ENCODE measurements at regions not wholly inside any gene's neighbourhood (a gene's known extent, or its start where the extent isn't known, plus 50 kb on each side); places are given as distances from the start of the nearest gene placed in this dataset.

- TF ChIP-seq ZNF148 (tag by site-specific recombination; IDR thresholded peaks at IDR 0.05; ENCODE audit: borderline replicate concordance) (no peak), OSR2 (tag by site-specific recombination; IDR thresholded peaks at IDR 0.05) (no peak), ZFP37 (tag by site-specific recombination; IDR thresholded peaks at IDR 0.05) (no peak), PATZ1 (tag by site-specific recombination; IDR thresholded peaks at IDR 0.05) (no peak), GLIS1 (tag by site-specific recombination; IDR thresholded peaks at IDR 0.05) (no peak), HOXD13 (CRISPR knock-in tag; IDR thresholded peaks at IDR 0.05; ENCODE audit: borderline replicate concordance) (no peak), ZNF692 (tag by site-specific recombination; IDR thresholded peaks at IDR 0.05) (no peak)
These were observed 739.9 kb upstream of the PRR20A start (continued) for GRCh38 chr13:56400774-56401173.

DNA sequence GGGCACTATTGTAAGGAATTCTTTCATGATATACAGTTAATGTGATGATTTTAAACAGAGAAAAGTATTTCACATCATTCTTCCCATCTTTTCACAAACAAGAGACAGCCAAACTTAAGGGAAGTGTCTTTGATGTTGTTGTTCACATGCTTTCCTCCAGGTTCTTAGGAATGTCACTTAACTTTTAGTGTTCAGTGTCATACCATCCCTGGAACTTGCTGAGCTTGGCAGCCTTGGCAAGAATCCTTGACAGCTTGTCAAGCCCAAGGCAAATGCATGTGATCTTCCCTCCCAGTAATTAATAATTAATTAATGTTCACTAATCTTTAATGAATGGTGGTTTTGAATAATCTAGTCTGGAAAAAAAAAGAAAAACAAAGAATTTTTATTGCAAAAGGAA is 727.9 kb upstream of the PRR20A start:
- H3K4me1 ChIP-seq (ENCODE audit: control insufficient read depth, insufficient read depth, low read length) = no peaks in the 10 kb centered on the region
- POLR2A ChIA-PET = no interaction called here
- TF ChIP-seq ZNF747 (tag by site-specific recombination; IDR thresholded peaks at IDR 0.05) (no peak), KLF10 (tag by site-specific recombination; IDR thresholded peaks at IDR 0.05) (no peak), ZNF596 (tag by site-specific recombination; IDR thresholded peaks at IDR 0.05) (no peak), ZNF473 (tag by site-specific recombination; IDR thresholded peaks at IDR 0.05) (no peak), ZNF133 (tag by site-specific recombination; IDR thresholded peaks at IDR 0.05) (no peak), ZNF366 (tag by site-specific recombination; conservative IDR thresholded peaks at IDR 0.05) (no peak), SP2 (tag by site-specific recombination; IDR thresholded peaks at IDR 0.05) (no peak), ZNF175 (tag by site-specific recombination; IDR thresholded peaks at IDR 0.05) (no peak), SETDB1 (IDR thresholded peaks at IDR 0.05; ENCODE audit: insufficient read length, low read length) (no peak), KLF16 (tag by site-specific recombination; IDR thresholded peaks at IDR 0.05) (no peak), HOXC10 (CRISPR knock-in tag; IDR thresholded peaks at IDR 0.05) (no peak), ZIC2 (tag by site-specific recombination; IDR thresholded peaks at IDR 0.05) (no peak), ZNF768 (tag by site-specific recombination; IDR thresholded peaks at IDR 0.05) (no peak)
- TF ChIP-seq, protein P1, sequence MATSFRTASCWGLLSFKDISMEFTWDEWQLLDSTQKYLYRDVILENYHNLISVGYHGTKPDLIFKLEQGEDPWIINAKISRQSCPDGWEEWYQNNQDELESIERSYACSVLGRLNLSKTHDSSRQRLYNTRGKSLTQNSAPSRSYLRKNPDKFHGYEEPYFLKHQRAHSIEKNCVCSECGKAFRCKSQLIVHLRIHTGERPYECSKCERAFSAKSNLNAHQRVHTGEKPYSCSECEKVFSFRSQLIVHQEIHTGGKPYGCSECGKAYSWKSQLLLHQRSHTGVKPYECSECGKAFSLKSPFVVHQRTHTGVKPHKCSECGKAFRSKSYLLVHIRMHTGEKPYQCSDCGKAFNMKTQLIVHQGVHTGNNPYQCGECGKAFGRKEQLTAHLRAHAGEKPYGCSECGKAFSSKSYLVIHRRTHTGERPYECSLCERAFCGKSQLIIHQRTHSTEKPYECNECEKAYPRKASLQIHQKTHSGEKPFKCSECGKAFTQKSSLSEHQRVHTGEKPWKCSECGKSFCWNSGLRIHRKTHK (tag by site-specific recombination; IDR thresholded peaks at IDR 0.05) = no peak
- TF ChIP-seq, protein P2, sequence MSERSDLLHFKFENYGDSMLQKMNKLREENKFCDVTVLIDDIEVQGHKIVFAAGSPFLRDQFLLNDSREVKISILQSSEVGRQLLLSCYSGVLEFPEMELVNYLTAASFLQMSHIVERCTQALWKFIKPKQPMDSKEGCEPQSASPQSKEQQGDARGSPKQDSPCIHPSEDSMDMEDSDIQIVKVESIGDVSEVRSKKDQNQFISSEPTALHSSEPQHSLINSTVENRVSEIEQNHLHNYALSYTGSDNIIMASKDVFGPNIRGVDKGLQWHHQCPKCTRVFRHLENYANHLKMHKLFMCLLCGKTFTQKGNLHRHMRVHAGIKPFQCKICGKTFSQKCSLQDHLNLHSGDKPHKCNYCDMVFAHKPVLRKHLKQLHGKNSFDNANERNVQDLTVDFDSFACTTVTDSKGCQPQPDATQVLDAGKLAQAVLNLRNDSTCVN (tag by site-specific recombination; optimal IDR thresholded peaks at IDR 0.05) = no peak
- TF ChIP-seq, protein P3, sequence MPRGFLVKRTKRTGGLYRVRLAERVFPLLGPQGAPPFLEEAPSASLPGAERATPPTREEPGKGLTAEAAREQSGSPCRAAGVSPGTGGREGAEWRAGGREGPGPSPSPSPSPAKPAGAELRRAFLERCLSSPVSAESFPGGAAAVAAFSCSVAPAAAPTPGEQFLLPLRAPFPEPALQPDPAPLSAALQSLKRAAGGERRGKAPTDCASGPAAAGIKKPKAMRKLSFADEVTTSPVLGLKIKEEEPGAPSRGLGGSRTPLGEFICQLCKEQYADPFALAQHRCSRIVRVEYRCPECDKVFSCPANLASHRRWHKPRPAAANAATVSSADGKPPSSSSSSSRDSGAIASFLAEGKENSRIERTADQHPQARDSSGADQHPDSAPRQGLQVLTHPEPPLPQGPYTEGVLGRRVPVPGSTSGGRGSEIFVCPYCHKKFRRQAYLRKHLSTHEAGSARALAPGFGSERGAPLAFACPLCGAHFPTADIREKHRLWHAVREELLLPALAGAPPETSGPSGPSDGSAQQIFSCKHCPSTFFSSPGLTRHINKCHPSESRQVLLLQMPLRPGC (tag by site-specific recombination; IDR thresholded peaks at IDR 0.05) = no peak
- TF ChIP-seq, protein P4, sequence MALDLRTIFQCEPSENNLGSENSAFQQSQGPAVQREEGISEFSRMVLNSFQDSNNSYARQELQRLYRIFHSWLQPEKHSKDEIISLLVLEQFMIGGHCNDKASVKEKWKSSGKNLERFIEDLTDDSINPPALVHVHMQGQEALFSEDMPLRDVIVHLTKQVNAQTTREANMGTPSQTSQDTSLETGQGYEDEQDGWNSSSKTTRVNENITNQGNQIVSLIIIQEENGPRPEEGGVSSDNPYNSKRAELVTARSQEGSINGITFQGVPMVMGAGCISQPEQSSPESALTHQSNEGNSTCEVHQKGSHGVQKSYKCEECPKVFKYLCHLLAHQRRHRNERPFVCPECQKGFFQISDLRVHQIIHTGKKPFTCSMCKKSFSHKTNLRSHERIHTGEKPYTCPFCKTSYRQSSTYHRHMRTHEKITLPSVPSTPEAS (tag by site-specific recombination; IDR thresholded peaks at IDR 0.05) = no peak

More for the DNA sequence above, 727.9 kb upstream of the PRR20A start:
- Histone ChIP-seq H3K4me3 (ENCODE audit: low read depth, low read length) (no peak overlapping the region), H3K36me3 (ENCODE audit: control insufficient read depth in 2 of 2, insufficient read depth in 1 of 2, low read length in 2 of 2) (no peaks in the 10 kb centered on the region), H3K9me3 (ENCODE audit: control insufficient read depth, insufficient read depth, low read depth, low read length) (no peaks in the 10 kb centered on the region), H3K27ac (ENCODE audit: extremely low read depth, low read depth, low read length) (no peak overlapping the region)
- CTCF ChIA-PET = no interaction called here
